HG02759 (cell line): ENCODE measurements at regions not wholly inside any gene's neighbourhood (a gene's known extent, or its start where the extent isn't known, plus 50 kb on each side); places are given as distances from the start of the nearest gene placed in this dataset.

Source experiments
- ATAC-seq: cut with Tn5 transposase; IDR thresholded peaks from one replicate; pipeline ENCODE4 v1.9.1; 2021; ENCODE audit warnings: mild to moderate bottlenecking, moderate library complexity; ENCODE audit not compliant: unreplicated experiment

- ATAC-seq, result no peak
These were observed 461.8 kb downstream of the PDHA2 start for GRCh38 chr4:96301715-96302114.

- no peak for ATAC-seq
These were observed 465.1 kb downstream of the PDHA2 start for GRCh38 chr4:96305030-96305429.

GRCh38 chr4:96312046-96312685, 472.3 kb downstream of the PDHA2 start:
- no peak for ATAC-seq

- ATAC-seq, result no peak
These were observed 475.9 kb downstream of the PDHA2 start for GRCh38 chr4:96315815-96316214.

- ATAC-seq, result no peak
These were observed 476.9 kb downstream of the PDHA2 start for GRCh38 chr4:96316776-96317175.

GRCh38 chr4:96317891-96318290, 478.0 kb downstream of the PDHA2 start:
- no peak for ATAC-seq

GRCh38 chr4:96326846-96327245, 487.0 kb downstream of the PDHA2 start:
- ATAC-seq, result no peak

- ATAC-seq, result no peak
These were observed 502.3 kb downstream of the PDHA2 start for GRCh38 chr4:96342196-96342595.

GRCh38 chr4:96342790-96343455, 503.0 kb downstream of the PDHA2 start:
- no peak for ATAC-seq

- no peak for ATAC-seq
These were observed 503.9 kb downstream of the PDHA2 start for GRCh38 chr4:96343836-96344235.

GRCh38 chr4:96347582-96347981, 507.7 kb downstream of the PDHA2 start:
- no peak for ATAC-seq

- ATAC-seq, result no peak
These were observed 512.2 kb downstream of the PDHA2 start for GRCh38 chr4:96352051-96352517.

- ATAC-seq, result no peak
These were observed 514.3 kb downstream of the PDHA2 start for GRCh38 chr4:96354036-96354712.

GRCh38 chr4:96355414-96355813, 515.5 kb downstream of the PDHA2 start:
- ATAC-seq, result no peak

- no peak for ATAC-seq
These were observed 516.9 kb downstream of the PDHA2 start for GRCh38 chr4:96356591-96357370.

GRCh38 chr4:96366632-96367031, 526.7 kb downstream of the PDHA2 start:
- no peak for ATAC-seq

- ATAC-seq, result no peak
These were observed 535.5 kb downstream of the PDHA2 start for GRCh38 chr4:96375367-96375766.

GRCh38 chr4:96379524-96379923, 539.6 kb downstream of the PDHA2 start:
- no peak for ATAC-seq

- ATAC-seq, result no peak
These were observed 540.2 kb downstream of the PDHA2 start for GRCh38 chr4:96380106-96380505.

- ATAC-seq, result no peak
These were observed 543.5 kb downstream of the PDHA2 start for GRCh38 chr4:96383349-96383748.

- no peak for ATAC-seq
These were observed 549.9 kb downstream of the PDHA2 start for GRCh38 chr4:96389770-96390169.
